ENCODE measurements at regions not wholly inside any gene's neighbourhood (a gene's known extent, or its start where the extent isn't known, plus 50 kb on each side); places are given as distances from the start of the nearest gene placed in this dataset.

GRCh38 chr18:43625582-43625981 lies 348.3 kb upstream of the SYT4 start:
- Histone ChIP-seq H4K8ac (ENCODE audit: low read length) (no peak overlapping the region), H3K9ac (ENCODE audit: low read length) (no peak overlapping the region), H3K36me3 (ENCODE audit: control insufficient read depth in 1 of 2, insufficient read depth in 2 of 2, low read depth in 1 of 2, low read length in 2 of 2) (no peaks in the 10 kb centered on the region), H3K9me3 (ENCODE audit: control insufficient read depth, low read length) (no peaks in the 10 kb centered on the region), H3K14ac (ENCODE audit: low read length in 2 of 2) (no peak overlapping the region), H2BK12ac (ENCODE audit: low read length in 2 of 2) (no peak overlapping the region), H3K4me1 (ENCODE audit: control insufficient read depth, insufficient read depth, low read depth, low read length) (no peaks in the 10 kb centered on the region), H3K4me2 (ENCODE audit: low read length, poor library complexity, severe bottlenecking) (no peak overlapping the region), H3K23ac (ENCODE audit: low read length in 2 of 2) (no peak overlapping the region), H3K4ac (ENCODE audit: low read depth in 1 of 2, low read length in 2 of 2) (no peak overlapping the region), H3K79me1 (replicated peaks; ENCODE audit: low read length, poor library complexity, severe bottlenecking) (no peaks in the 10 kb centered on the region), H2AK5ac (ENCODE audit: low read length, severe bottlenecking) (no peak overlapping the region), H2BK120ac (ENCODE audit: low read depth, low read length) (no peak overlapping the region), H3K18ac (ENCODE audit: low read depth in 1 of 2, low read length in 2 of 2) (no peak overlapping the region), H3K27ac (ENCODE audit: low read length, poor library complexity, severe bottlenecking) (no peak overlapping the region), H4K91ac (ENCODE audit: low read length) (no peak overlapping the region), H3K27me3 (ENCODE audit: control insufficient read depth in 1 of 2, insufficient read depth in 1 of 2, low read length in 2 of 2) (no peaks in the 10 kb centered on the region), H2BK15ac (ENCODE audit: low read depth, poor library complexity, severe bottlenecking) (no peak overlapping the region), H2BK5ac (ENCODE audit: low read depth, low read length, poor library complexity, severe bottlenecking) (no peak overlapping the region), H2AFZ (ENCODE audit: low read depth, low read length) (no peak overlapping the region), H3K4me3 (ENCODE audit: insufficient read depth in 1 of 2, low read depth in 1 of 2, low read length in 2 of 2) (no peak overlapping the region)
- no peak for DNase-seq
- WGBS = 67% methylated on average over 1 of the region's 1 CpG

DNA sequence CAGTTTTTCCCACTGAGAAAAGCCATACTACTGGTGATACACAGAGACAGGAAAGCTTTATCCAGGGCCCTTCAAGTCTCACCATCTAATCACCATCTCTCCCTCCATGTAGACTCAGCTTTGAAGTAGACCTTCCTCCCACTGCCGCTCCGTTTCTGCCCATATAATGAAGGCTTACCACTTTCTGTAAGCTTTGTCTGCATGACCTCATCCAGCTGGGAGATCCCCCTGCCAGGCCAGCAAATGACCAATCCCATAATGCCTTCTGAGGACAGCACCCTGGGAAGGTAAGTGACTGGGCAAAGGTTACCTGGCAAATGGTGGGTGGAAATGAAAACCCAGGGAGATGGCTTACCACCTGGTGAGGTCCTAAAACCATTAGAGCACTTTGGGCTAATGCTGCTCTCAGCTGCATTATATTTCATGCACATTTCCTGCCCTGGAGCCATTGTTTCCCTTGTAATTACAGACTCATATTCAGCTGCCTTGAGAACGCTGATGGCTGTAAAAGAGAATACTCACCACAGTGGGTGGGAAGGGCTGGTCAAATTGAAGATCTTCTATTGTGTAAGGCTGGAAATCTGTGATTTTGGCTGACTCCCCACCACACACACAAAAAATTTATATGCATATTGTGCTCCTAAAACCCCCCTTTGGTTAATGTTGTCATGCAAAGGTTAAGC lies 350.7 kb upstream of the SYT4 start:
- Histone ChIP-seq H3K9ac (ENCODE audit: low read length) (no peak overlapping the region), H2BK12ac (ENCODE audit: low read length in 2 of 2) (no peak overlapping the region), H3K9me3 (ENCODE audit: control insufficient read depth, low read length) (no peaks in the 10 kb centered on the region), H4K8ac (ENCODE audit: low read length) (no peak overlapping the region), H3K4me1 (ENCODE audit: control insufficient read depth, insufficient read depth, low read depth, low read length) (no peaks in the 10 kb centered on the region), H3K4me3 (ENCODE audit: insufficient read depth in 1 of 2, low read depth in 1 of 2, low read length in 2 of 2) (no peak overlapping the region), H2AFZ (ENCODE audit: low read depth, low read length) (no peak overlapping the region), H3K27me3 (ENCODE audit: control insufficient read depth in 1 of 2, insufficient read depth in 1 of 2, low read length in 2 of 2) (no peaks in the 10 kb centered on the region), H3K36me3 (ENCODE audit: control insufficient read depth in 1 of 2, insufficient read depth in 2 of 2, low read depth in 1 of 2, low read length in 2 of 2) (no peaks in the 10 kb centered on the region), H3K18ac (ENCODE audit: low read depth in 1 of 2, low read length in 2 of 2) (peak overlapping the region in 1 of 2 experiments; percentile 34), H2BK120ac (ENCODE audit: low read depth, low read length) (no peak overlapping the region), H3K4ac (ENCODE audit: low read depth in 1 of 2, low read length in 2 of 2) (no peak overlapping the region), H3K27ac (ENCODE audit: low read length, poor library complexity, severe bottlenecking) (no peak overlapping the region), H4K91ac (ENCODE audit: low read length) (peak overlapping the region; percentile 56), H3K14ac (ENCODE audit: low read length in 2 of 2) (peak overlapping the region in 1 of 2 experiments; percentile 75), H3K4me2 (ENCODE audit: low read length, poor library complexity, severe bottlenecking) (no peak overlapping the region), H2BK15ac (ENCODE audit: low read depth, poor library complexity, severe bottlenecking) (peak overlapping the region; percentile 56), H3K23ac (ENCODE audit: low read length in 2 of 2) (no peak overlapping the region), H2AK5ac (ENCODE audit: low read length, severe bottlenecking) (no peak overlapping the region), H2BK5ac (ENCODE audit: low read depth, low read length, poor library complexity, severe bottlenecking) (no peak overlapping the region), H3K79me1 (replicated peaks; ENCODE audit: low read length, poor library complexity, severe bottlenecking) (no peaks in the 10 kb centered on the region)
- no peak for DNase-seq
- WGBS = 81% methylated on average over 2 of the region's 3 CpGs

DNA sequence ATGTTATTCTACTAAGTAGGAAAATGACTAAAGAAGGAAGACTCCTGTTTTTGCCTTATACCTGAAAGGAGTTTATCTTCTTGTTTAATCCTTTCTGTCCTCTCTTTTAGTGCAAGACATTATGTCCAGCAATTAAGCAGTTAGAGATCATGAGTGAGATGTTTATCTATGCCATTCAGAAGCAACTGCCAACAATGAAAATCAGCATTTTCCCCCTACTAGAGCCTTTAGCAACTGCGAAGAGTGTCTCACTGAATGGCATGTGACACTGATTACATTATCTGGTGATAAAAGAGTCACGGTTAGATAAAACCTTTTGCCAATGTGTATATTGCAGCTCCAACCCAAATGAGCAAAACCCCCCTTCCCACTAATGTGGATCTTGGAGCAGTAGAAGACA lies 357.7 kb upstream of the SYT4 start:
- Histone ChIP-seq H3K9ac (ENCODE audit: low read length) (no peak overlapping the region), H2BK12ac (ENCODE audit: low read length in 2 of 2) (no peak overlapping the region), H2BK5ac (ENCODE audit: low read depth, low read length, poor library complexity, severe bottlenecking) (no peak overlapping the region), H3K27me3 (ENCODE audit: control insufficient read depth in 1 of 2, insufficient read depth in 1 of 2, low read length in 2 of 2) (no peaks in the 10 kb centered on the region), H3K4me1 (ENCODE audit: control insufficient read depth, insufficient read depth, low read depth, low read length) (no peaks in the 10 kb centered on the region), H3K23ac (ENCODE audit: low read length in 2 of 2) (no peak overlapping the region), H3K4me2 (ENCODE audit: low read length, poor library complexity, severe bottlenecking) (no peak overlapping the region), H3K27ac (ENCODE audit: low read length, poor library complexity, severe bottlenecking) (no peak overlapping the region), H3K18ac (ENCODE audit: low read depth in 1 of 2, low read length in 2 of 2) (no peak overlapping the region), H3K9me3 (ENCODE audit: control insufficient read depth, low read length) (no peaks in the 10 kb centered on the region), H3K14ac (ENCODE audit: low read length in 2 of 2) (no peak overlapping the region), H2AK5ac (ENCODE audit: low read length, severe bottlenecking) (no peak overlapping the region), H2BK120ac (ENCODE audit: low read depth, low read length) (no peak overlapping the region), H2AFZ (ENCODE audit: low read depth, low read length) (no peak overlapping the region), H4K91ac (ENCODE audit: low read length) (no peak overlapping the region), H2BK15ac (ENCODE audit: low read depth, poor library complexity, severe bottlenecking) (no peak overlapping the region), H4K8ac (ENCODE audit: low read length) (no peak overlapping the region), H3K4me3 (ENCODE audit: insufficient read depth in 1 of 2, low read depth in 1 of 2, low read length in 2 of 2) (no peak overlapping the region), H3K79me1 (replicated peaks; ENCODE audit: low read length, poor library complexity, severe bottlenecking) (no peaks in the 10 kb centered on the region), H3K4ac (ENCODE audit: low read depth in 1 of 2, low read length in 2 of 2) (no peak overlapping the region), H3K36me3 (ENCODE audit: control insufficient read depth in 1 of 2, insufficient read depth in 2 of 2, low read depth in 1 of 2, low read length in 2 of 2) (no peaks in the 10 kb centered on the region)
- DNase-seq = no peak
- WGBS = no CpG with 5 or more reads among the region's 2 CpGs

DNA sequence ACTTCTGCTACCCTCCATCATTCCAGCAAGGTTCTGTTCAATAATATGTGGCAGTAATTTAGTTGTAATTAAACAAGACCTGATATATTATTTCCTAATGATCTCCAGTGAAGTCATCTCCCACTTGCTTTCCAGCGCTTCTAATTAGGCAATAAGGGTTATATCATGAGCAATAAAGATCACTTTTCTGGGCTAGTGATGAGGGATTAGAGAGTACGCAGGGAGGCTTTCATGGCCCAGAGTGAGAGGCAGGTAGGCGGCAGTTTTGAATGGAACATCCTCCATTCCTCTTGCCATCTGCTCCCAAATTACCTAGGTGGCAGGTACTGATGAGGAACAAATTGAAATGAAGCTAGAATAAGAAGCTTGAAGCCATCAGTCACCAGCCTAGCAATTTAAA lies 358.1 kb upstream of the SYT4 start:
- Histone ChIP-seq H2BK12ac (ENCODE audit: low read length in 2 of 2) (no peak overlapping the region), H3K4me2 (ENCODE audit: low read length, poor library complexity, severe bottlenecking) (no peak overlapping the region), H2BK120ac (ENCODE audit: low read depth, low read length) (no peak overlapping the region), H2AFZ (ENCODE audit: low read depth, low read length) (no peak overlapping the region), H2BK15ac (ENCODE audit: low read depth, poor library complexity, severe bottlenecking) (no peak overlapping the region), H2BK5ac (ENCODE audit: low read depth, low read length, poor library complexity, severe bottlenecking) (no peak overlapping the region), H3K79me1 (replicated peaks; ENCODE audit: low read length, poor library complexity, severe bottlenecking) (no peaks in the 10 kb centered on the region), H3K9me3 (ENCODE audit: control insufficient read depth, low read length) (peaks cover 1% of the 10 kb centered on the region), H3K23ac (ENCODE audit: low read length in 2 of 2) (no peak overlapping the region), H3K36me3 (ENCODE audit: control insufficient read depth in 1 of 2, insufficient read depth in 2 of 2, low read depth in 1 of 2, low read length in 2 of 2) (peaks cover 0 to under 1% of the 10 kb centered on the region in 2 experiments), H3K4me3 (ENCODE audit: insufficient read depth in 1 of 2, low read depth in 1 of 2, low read length in 2 of 2) (no peak overlapping the region), H3K18ac (ENCODE audit: low read depth in 1 of 2, low read length in 2 of 2) (no peak overlapping the region), H4K91ac (ENCODE audit: low read length) (no peak overlapping the region), H2AK5ac (ENCODE audit: low read length, severe bottlenecking) (no peak overlapping the region), H3K9ac (ENCODE audit: low read length) (no peak overlapping the region), H3K4me1 (ENCODE audit: control insufficient read depth, insufficient read depth, low read depth, low read length) (no peaks in the 10 kb centered on the region), H4K8ac (ENCODE audit: low read length) (no peak overlapping the region), H3K27ac (ENCODE audit: low read length, poor library complexity, severe bottlenecking) (no peak overlapping the region), H3K4ac (ENCODE audit: low read depth in 1 of 2, low read length in 2 of 2) (no peak overlapping the region), H3K14ac (ENCODE audit: low read length in 2 of 2) (no peak overlapping the region), H3K27me3 (ENCODE audit: control insufficient read depth in 1 of 2, insufficient read depth in 1 of 2, low read length in 2 of 2) (no peaks in the 10 kb centered on the region)
- DNase-seq = no peak
- 94% methylated on average over 2 of the region's 3 CpGs for WGBS
